Erythroblast (primary cell): ENCODE measurements at regions not wholly inside any gene's neighbourhood (a gene's known extent, or its start where the extent isn't known, plus 50 kb on each side); places are given as distances from the start of the nearest gene placed in this dataset.

ENCODE experiments used
- GATA1 ChIP-seq: IDR thresholded peaks from 2 replicates; pipeline ENCODE4 v1.6.1; 2011; ENCODE audit warnings: low read depth, mild to moderate bottlenecking, control low read depth, low read length, moderate library complexity
- POLR2A ChIP-seq: IDR thresholded peaks from 2 replicates; pipeline ENCODE4 v1.6.1; 2011; ENCODE audit warnings: mild to moderate bottlenecking, low read length

GRCh38 chr2:67055387-67056304 is 341.5 kb upstream of the ETAA1 start:
- no peak for TF ChIP-seq POLR2A
- TF ChIP-seq GATA1, result no peak
